ENCODE measurements at regions not wholly inside any gene's neighbourhood (a gene's known extent, or its start where the extent isn't known, plus 50 kb on each side); places are given as distances from the start of the nearest gene placed in this dataset.

GRCh38 chr1:168991667-168992475, 114.6 kb upstream of the ATP1B1 start:
- TF ChIP-seq, protein P1, sequence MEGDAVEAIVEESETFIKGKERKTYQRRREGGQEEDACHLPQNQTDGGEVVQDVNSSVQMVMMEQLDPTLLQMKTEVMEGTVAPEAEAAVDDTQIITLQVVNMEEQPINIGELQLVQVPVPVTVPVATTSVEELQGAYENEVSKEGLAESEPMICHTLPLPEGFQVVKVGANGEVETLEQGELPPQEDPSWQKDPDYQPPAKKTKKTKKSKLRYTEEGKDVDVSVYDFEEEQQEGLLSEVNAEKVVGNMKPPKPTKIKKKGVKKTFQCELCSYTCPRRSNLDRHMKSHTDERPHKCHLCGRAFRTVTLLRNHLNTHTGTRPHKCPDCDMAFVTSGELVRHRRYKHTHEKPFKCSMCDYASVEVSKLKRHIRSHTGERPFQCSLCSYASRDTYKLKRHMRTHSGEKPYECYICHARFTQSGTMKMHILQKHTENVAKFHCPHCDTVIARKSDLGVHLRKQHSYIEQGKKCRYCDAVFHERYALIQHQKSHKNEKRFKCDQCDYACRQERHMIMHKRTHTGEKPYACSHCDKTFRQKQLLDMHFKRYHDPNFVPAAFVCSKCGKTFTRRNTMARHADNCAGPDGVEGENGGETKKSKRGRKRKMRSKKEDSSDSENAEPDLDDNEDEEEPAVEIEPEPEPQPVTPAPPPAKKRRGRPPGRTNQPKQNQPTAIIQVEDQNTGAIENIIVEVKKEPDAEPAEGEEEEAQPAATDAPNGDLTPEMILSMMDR (IDR thresholded peaks at IDR 0.05; ENCODE audit: low read depth, low read length): no peak
- DNase-seq (ENCODE audit: extremely low read depth, low read depth): no peak

GRCh38 chr1:169001353-169001752, 105.1 kb upstream of the ATP1B1 start:
- TF ChIP-seq, protein P1 (IDR thresholded peaks at IDR 0.05; ENCODE audit: low read depth, low read length): no peak
- DNase-seq (ENCODE audit: extremely low read depth, low read depth): no peak

- DNase-seq (ENCODE audit: extremely low read depth, low read depth): no peak
- TF ChIP-seq, protein P1 (IDR thresholded peaks at IDR 0.05; ENCODE audit: low read depth, low read length): no peak
Measured at GRCh38 chr1:169003864-169004516, 102.5 kb upstream of the ATP1B1 start.

GRCh38 chr1:169005776-169006175, 100.7 kb upstream of the ATP1B1 start:
- TF ChIP-seq, protein P1 (IDR thresholded peaks at IDR 0.05; ENCODE audit: low read depth, low read length): no peak

GRCh38 chr1:169009666-169010065, 96.8 kb upstream of the ATP1B1 start:
- TF ChIP-seq, protein P1 (IDR thresholded peaks at IDR 0.05; ENCODE audit: low read depth, low read length): no peak
- no peak for DNase-seq (ENCODE audit: extremely low read depth, low read depth)

More at GRCh38 chr1:169005776-169006175, 100.7 kb upstream of the ATP1B1 start:
- DNase-seq (ENCODE audit: extremely low read depth, low read depth): no peak

- TF ChIP-seq, protein P1 (IDR thresholded peaks at IDR 0.05; ENCODE audit: low read depth, low read length): no peak
- DNase-seq (ENCODE audit: extremely low read depth, low read depth): no peak
Measured at GRCh38 chr1:169012416-169012815, 94.1 kb upstream of the ATP1B1 start.

GRCh38 chr1:169013821-169014220, 92.7 kb upstream of the ATP1B1 start:
- no peak for DNase-seq (ENCODE audit: extremely low read depth, low read depth)

More at GRCh38 chr1:169013821-169014220, 92.7 kb upstream of the ATP1B1 start:
- TF ChIP-seq, protein P1 (IDR thresholded peaks at IDR 0.05; ENCODE audit: low read depth, low read length): no peak

Measured in AG09319 (cell line).